ENCODE measurements at regions not wholly inside any gene's neighbourhood (a gene's known extent, or its start where the extent isn't known, plus 50 kb on each side); places are given as distances from the start of the nearest gene placed in this dataset.

- no peak for DNase-seq
- Mint-ChIP-seq H3K27me3 (ENCODE audit: insufficient read depth) (peaks cover 8% of the 10 kb centered on the region; the same call in 1 of the 2 replicates), H3K36me3 (ENCODE audit: low read depth) (no peaks in the 10 kb centered on the region), H3K27ac (no peak overlapping the region), H3K9me3 (peaks cover 26% of the 10 kb centered on the region), H3K4me3 (no peak overlapping the region), H3K4me1 (ENCODE audit: low read depth) (no peaks in the 10 kb centered on the region)
- TF ChIP-seq CTCF (IDR thresholded peaks at IDR 0.05): no peak
These were observed 62.7 kb downstream of the NPTX2 start for GRCh38 chr7:98679741-98680140.

GRCh38 chr7:98681511-98681910 is 64.4 kb downstream of the NPTX2 start:
- Mint-ChIP-seq H3K36me3 (ENCODE audit: low read depth) (peaks cover 5% of the 10 kb centered on the region; the same call in 1 of the 2 replicates), H3K27ac (no peak overlapping the region), H3K4me3 (no peak overlapping the region), H3K27me3 (ENCODE audit: insufficient read depth) (peaks cover 8% of the 10 kb centered on the region; the same call in 1 of the 2 replicates), H3K4me1 (ENCODE audit: low read depth) (no peaks in the 10 kb centered on the region), H3K9me3 (peaks cover 29% of the 10 kb centered on the region)
- no peak for DNase-seq
- TF ChIP-seq CTCF (IDR thresholded peaks at IDR 0.05): no peak

- Mint-ChIP-seq H3K27ac (no peak overlapping the region), H3K4me3 (no peak overlapping the region), H3K27me3 (ENCODE audit: insufficient read depth) (peaks cover 8% of the 10 kb centered on the region; the same call in 1 of the 2 replicates), H3K36me3 (ENCODE audit: low read depth) (peaks cover 5% of the 10 kb centered on the region; the same call in 1 of the 2 replicates), H3K4me1 (ENCODE audit: low read depth) (no peaks in the 10 kb centered on the region), H3K9me3 (peaks cover 29% of the 10 kb centered on the region)
- DNase-seq: no peak
- TF ChIP-seq CTCF (IDR thresholded peaks at IDR 0.05): no peak
These were observed 64.9 kb downstream of the NPTX2 start for GRCh38 chr7:98681951-98682350.

- TF ChIP-seq CTCF (IDR thresholded peaks at IDR 0.05): no peak
- H3K36me3 Mint-ChIP-seq (ENCODE audit: low read depth): peaks cover 9% of the 10 kb centered on the region
- DNase-seq: no peak
- no peak overlapping the region for H3K27ac Mint-ChIP-seq
- H3K4me3 Mint-ChIP-seq: no peak overlapping the region
- peaks cover 9% of the 10 kb centered on the region for H3K27me3 Mint-ChIP-seq (ENCODE audit: insufficient read depth)
- H3K9me3 Mint-ChIP-seq: peaks cover 35% of the 10 kb centered on the region
- no peaks in the 10 kb centered on the region for H3K4me1 Mint-ChIP-seq (ENCODE audit: low read depth)
These were observed 66.4 kb downstream of the NPTX2 start for GRCh38 chr7:98683514-98683913.

GRCh38 chr7:98685541-98685940 is 68.5 kb downstream of the NPTX2 start:
- peaks cover 11% of the 10 kb centered on the region for H3K27me3 Mint-ChIP-seq (ENCODE audit: insufficient read depth)
- H3K27ac Mint-ChIP-seq: no peak overlapping the region
- H3K4me3 Mint-ChIP-seq: no peak overlapping the region
- no peak for DNase-seq
- no peaks in the 10 kb centered on the region for H3K4me1 Mint-ChIP-seq (ENCODE audit: low read depth)
- H3K9me3 Mint-ChIP-seq: peaks cover 47% of the 10 kb centered on the region
- no peak for TF ChIP-seq CTCF (IDR thresholded peaks at IDR 0.05)
- peaks cover 9% of the 10 kb centered on the region for H3K36me3 Mint-ChIP-seq (ENCODE audit: low read depth)
